ENCODE measurements at regions not wholly inside any gene's neighbourhood (a gene's known extent, or its start where the extent isn't known, plus 50 kb on each side); places are given as distances from the start of the nearest gene placed in this dataset.

DNA sequence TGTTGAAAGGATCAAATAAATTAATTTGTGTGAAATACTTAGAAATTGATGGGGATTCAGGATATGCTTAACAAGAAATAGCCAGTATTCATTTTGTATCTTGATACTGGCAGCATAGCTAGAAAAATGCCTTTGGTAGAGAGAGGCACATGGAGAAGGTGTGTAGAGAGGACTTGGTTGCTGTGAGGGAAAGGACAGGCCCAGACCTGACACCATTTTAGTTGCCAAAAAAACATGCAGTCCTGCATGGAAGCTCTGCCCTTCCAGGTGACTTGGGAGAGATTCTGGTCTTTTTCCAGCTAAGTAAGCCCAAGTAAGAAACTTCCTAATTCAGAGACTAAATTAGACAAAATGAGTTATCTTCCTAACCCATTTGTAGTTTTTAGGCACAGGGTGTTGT is 335.0 kb downstream of the RFC3 start:
- TF ChIP-seq, protein P1, sequence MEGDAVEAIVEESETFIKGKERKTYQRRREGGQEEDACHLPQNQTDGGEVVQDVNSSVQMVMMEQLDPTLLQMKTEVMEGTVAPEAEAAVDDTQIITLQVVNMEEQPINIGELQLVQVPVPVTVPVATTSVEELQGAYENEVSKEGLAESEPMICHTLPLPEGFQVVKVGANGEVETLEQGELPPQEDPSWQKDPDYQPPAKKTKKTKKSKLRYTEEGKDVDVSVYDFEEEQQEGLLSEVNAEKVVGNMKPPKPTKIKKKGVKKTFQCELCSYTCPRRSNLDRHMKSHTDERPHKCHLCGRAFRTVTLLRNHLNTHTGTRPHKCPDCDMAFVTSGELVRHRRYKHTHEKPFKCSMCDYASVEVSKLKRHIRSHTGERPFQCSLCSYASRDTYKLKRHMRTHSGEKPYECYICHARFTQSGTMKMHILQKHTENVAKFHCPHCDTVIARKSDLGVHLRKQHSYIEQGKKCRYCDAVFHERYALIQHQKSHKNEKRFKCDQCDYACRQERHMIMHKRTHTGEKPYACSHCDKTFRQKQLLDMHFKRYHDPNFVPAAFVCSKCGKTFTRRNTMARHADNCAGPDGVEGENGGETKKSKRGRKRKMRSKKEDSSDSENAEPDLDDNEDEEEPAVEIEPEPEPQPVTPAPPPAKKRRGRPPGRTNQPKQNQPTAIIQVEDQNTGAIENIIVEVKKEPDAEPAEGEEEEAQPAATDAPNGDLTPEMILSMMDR (IDR thresholded peaks at IDR 0.05; ENCODE audit: low read depth, low read length, missing input control): no peak
- TF ChIP-seq EGR1 (IDR thresholded peaks at IDR 0.05; ENCODE audit: low read depth in 2 of 2): no peak

All from liver (tissue), 3 donors.